Colonic mucosa (tissue), 4 donors: ENCODE measurements at regions not wholly inside any gene's neighbourhood (a gene's known extent, or its start where the extent isn't known, plus 50 kb on each side); places are given as distances from the start of the nearest gene placed in this dataset.
"Not testable (repeated sequence)": the region's sequence is repeated elsewhere in the genome, so short reads cannot be mapped to it uniquely, and the experiment has no call there.

ENCODE experiments used
- DNase-seq: peaks from one replicate; pipeline ENCODE4 v3.0.0-alpha.2; 2020
- H3K27ac ChIP-seq: fragments of 200-600 bp; one replicate; pipeline ENCODE4 v1.8.0; 2021
- H3K27me3 ChIP-seq: fragments of 200-600 bp; one replicate; pipeline ENCODE4 v1.8.0; 2021
- H3K36me3 ChIP-seq: fragments of 200-600 bp; one replicate; pipeline ENCODE4 v1.8.0; 2021
- H3K4me1 ChIP-seq: fragments of 200-600 bp; one replicate; pipeline ENCODE4 v1.8.0; 2021; ENCODE audit warnings: mild to moderate bottlenecking
- H3K4me3 ChIP-seq: fragments of 200-600 bp; one replicate; pipeline ENCODE4 v1.8.0; 2021
- H3K9ac ChIP-seq, 2 donors: one replicate each; pipeline ENCODE4 v1.7.0; 2013; ENCODE audit warnings: control low read depth in 2 of 2, low read depth in 2 of 2, low read length in 2 of 2
- H3K9me3 ChIP-seq: fragments of 200-600 bp; one replicate; pipeline ENCODE4 v1.8.0; 2021
- intact Hi-C: fragments of 100-400 bp; cut with DNase I; formaldehyde crosslinking; loops from one replicate; pipeline ENCODE4 v1.14.1; 2022
- TF ChIP-seq, protein P1 (sequence below): fragments of 200-600 bp; IDR thresholded peaks from one replicate; pipeline ENCODE4 v1.8.0; 2022; ENCODE audit warnings: antibody characterized with exemption, mild to moderate bottlenecking
- donor health status: healthy.
- donor health status: DM: no; HTN: no; CAD: no.
- donor health status: DM: no; HTN: no; CAD: no.

DNA sequence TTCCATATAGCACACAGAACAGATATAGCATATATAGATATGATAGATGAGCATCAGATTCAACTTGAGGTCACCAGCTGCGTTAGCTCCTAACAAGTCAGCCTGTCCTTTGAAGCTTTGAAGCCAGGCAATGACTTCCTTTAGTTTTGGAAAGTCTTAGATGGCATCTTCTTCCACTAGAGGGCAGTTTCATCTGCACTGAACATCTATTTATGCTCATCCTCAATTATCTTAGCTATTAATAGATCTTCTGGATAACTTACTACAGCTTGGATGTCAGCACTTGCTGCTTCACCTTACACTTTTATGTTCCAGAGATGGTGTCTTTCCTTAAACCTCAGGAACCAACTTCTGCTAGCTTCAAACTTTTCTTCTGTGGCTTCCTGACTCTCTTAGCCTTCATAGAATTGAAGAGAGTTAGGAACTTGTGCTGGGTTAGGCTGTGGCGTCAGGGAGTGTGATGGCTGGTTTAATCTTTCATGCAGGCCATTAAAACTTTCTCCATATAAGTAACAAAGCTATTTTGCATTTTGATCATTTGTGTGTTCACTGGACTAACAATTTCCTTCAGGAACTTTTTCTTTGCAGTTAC lies 1401.4 kb downstream of the EFNA5 start:
- Histone ChIP-seq H3K4me1 (no peaks in the 10 kb centered on the region), H3K4me3 (no peak overlapping the region), H3K36me3 (no peaks in the 10 kb centered on the region), H3K27me3 (no peaks in the 10 kb centered on the region), H3K9me3 (no peaks in the 10 kb centered on the region), H3K9ac (no peak overlapping the region), H3K27ac (no peak overlapping the region)
- TF ChIP-seq, protein P1, sequence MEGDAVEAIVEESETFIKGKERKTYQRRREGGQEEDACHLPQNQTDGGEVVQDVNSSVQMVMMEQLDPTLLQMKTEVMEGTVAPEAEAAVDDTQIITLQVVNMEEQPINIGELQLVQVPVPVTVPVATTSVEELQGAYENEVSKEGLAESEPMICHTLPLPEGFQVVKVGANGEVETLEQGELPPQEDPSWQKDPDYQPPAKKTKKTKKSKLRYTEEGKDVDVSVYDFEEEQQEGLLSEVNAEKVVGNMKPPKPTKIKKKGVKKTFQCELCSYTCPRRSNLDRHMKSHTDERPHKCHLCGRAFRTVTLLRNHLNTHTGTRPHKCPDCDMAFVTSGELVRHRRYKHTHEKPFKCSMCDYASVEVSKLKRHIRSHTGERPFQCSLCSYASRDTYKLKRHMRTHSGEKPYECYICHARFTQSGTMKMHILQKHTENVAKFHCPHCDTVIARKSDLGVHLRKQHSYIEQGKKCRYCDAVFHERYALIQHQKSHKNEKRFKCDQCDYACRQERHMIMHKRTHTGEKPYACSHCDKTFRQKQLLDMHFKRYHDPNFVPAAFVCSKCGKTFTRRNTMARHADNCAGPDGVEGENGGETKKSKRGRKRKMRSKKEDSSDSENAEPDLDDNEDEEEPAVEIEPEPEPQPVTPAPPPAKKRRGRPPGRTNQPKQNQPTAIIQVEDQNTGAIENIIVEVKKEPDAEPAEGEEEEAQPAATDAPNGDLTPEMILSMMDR = no peak
- no peak for DNase-seq
- intact Hi-C loops = no loop called here

DNA sequence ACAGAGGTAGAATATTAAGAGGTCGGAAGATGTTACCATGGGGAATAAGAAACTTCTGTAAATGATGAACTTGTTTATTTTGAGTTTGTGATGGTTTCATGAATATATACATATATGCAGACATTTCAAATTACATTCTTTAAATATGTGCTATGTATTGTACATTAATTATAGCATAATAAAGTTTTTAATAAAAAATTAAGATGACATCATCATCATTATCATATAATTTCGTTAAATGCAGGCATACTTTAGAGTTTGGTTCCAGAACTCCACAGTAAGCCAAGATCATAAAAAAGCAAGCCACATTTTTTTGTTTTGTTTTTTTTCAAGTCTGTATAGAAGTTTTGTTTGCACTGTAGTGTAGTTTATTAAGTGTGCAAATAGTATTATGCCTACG lies 1403.5 kb downstream of the EFNA5 start:
- no peaks in the 10 kb centered on the region for H3K9me3 ChIP-seq
- intact Hi-C loops = no loop called here
- H3K27ac ChIP-seq = no peak overlapping the region
- no peak for DNase-seq
- no peak overlapping the region for H3K9ac ChIP-seq
- no peak overlapping the region for H3K4me3 ChIP-seq
- no peaks in the 10 kb centered on the region for H3K4me1 ChIP-seq
- H3K36me3 ChIP-seq = no peaks in the 10 kb centered on the region
- TF ChIP-seq, protein P1 = no peak
- H3K27me3 ChIP-seq = no peaks in the 10 kb centered on the region

DNA sequence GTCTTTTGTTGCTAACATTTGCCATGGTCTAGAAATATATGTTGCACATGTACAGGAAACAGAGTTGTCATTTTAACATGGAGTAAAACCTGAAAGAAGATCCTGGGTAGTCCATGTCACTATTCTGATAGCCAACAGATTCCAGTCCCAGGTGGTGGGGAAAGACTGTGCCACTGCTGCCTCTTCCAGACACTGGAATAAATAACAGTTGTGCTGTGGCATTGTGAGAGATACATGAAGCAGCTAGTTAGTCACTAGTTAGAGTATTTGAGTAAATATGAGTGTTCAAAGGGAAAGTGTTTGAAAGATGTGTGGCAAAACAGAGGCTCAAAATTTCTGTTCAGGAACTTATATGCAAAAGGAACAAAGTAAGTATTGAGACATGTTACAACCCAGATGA lies 1408.3 kb downstream of the EFNA5 start:
- Histone ChIP-seq H3K4me1 (no peaks in the 10 kb centered on the region), H3K27ac (no peak overlapping the region), H3K9ac (no peak overlapping the region), H3K27me3 (no peaks in the 10 kb centered on the region), H3K9me3 (no peaks in the 10 kb centered on the region), H3K36me3 (no peaks in the 10 kb centered on the region), H3K4me3 (no peak overlapping the region)
- DNase-seq = no peak
- TF ChIP-seq, protein P1 = no peak
- intact Hi-C loops = no loop called here

DNA sequence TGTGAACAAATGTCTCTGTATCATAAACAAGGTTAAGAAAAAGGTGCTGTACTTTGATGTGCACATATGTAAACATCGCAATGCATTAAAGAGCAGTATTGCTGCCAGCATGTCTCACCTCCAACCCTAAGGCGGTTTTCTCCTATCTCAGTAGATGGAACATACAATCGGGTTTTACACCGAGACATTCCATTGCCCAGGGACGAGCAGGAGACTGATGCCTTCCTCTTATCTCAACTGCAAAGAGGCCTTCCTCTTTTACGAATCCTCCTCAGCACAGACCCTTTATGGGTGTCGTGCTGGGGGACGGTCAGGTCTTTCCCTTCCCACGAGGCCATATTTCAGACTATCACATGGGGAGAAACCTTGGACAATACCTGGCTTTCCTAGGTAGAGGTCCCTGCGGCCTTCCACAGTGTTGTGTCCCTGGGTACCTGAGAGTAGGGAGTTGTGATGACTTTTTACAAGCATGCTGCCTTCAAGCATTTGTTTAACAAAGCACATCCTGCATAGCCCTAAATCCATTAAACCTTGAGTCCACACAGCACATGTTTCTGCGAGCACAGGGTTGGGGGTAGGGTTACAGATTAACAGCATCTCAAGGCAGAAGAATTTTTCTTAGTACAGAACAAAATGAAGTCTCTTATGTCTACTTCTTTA lies 1411.2 kb downstream of the EFNA5 start:
- H3K27ac ChIP-seq, H3K36me3 ChIP-seq, intact Hi-C loops, DNase-seq, H3K4me3 ChIP-seq, H3K4me1 ChIP-seq, H3K9me3 ChIP-seq, H3K9ac ChIP-seq, H3K27me3 ChIP-seq: not testable (repeated sequence)

DNA sequence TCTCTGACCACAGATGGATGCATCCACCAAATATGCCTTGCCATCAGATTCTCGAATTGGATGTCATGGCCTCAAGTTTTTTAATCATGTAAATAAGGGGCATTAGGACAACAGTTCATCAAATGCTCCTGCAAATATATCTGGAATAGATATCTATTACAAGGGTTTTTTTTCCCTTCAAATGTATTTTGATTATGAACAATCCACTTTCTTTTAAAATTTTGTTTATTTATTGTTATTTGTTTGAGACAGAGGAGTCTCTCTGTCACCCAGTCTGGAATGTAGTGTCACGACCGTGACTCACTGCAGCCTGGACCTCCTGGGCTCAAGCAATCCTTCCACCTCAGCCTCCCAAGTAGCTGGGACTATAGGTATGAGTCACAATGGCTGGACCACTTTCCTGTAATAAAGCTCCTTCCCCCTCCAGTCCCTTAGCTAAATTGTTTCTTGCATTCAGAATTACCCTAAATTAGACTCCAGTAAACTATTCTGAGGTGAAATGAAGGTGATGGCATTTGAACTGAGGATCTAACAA lies 1412.1 kb downstream of the EFNA5 start:
- Histone ChIP-seq H3K4me1 (no peaks in the 10 kb centered on the region), H3K27ac (no peak overlapping the region), H3K4me3 (no peak overlapping the region), H3K27me3 (no peaks in the 10 kb centered on the region), H3K9ac (no peak overlapping the region), H3K36me3 (no peaks in the 10 kb centered on the region), H3K9me3 (no peaks in the 10 kb centered on the region)
- DNase-seq = no peak
- intact Hi-C loops = no loop called here
- TF ChIP-seq, protein P1 = no peak

DNA sequence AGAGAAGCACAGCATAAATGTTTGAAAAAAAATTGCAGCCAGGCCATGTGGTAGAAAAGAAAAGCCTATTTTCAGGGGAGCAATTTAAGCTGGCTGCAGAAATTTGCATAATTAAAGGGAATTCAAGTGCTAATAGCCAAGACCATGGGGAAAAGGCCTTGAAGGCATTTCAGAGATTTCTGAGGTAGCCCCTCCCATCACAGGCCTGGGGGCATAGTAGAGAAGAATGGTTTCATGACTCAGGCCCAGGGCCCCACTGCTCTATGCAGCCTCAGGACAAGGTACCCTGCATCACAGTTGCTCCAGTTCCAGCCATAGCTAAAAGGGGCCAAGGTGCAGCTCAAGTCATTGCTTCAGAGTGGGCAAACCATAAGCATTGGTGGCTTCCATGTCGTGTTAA lies 1416.0 kb downstream of the EFNA5 start:
- no peak for DNase-seq
- intact Hi-C loops = no loop called here
- H3K4me3 ChIP-seq = no peak overlapping the region
- no peaks in the 10 kb centered on the region for H3K9me3 ChIP-seq
- H3K36me3 ChIP-seq = no peaks in the 10 kb centered on the region
- TF ChIP-seq, protein P1 = no peak
- no peaks in the 10 kb centered on the region for H3K4me1 ChIP-seq
- no peak overlapping the region for H3K9ac ChIP-seq
- no peak overlapping the region for H3K27ac ChIP-seq
- H3K27me3 ChIP-seq = no peaks in the 10 kb centered on the region

DNA sequence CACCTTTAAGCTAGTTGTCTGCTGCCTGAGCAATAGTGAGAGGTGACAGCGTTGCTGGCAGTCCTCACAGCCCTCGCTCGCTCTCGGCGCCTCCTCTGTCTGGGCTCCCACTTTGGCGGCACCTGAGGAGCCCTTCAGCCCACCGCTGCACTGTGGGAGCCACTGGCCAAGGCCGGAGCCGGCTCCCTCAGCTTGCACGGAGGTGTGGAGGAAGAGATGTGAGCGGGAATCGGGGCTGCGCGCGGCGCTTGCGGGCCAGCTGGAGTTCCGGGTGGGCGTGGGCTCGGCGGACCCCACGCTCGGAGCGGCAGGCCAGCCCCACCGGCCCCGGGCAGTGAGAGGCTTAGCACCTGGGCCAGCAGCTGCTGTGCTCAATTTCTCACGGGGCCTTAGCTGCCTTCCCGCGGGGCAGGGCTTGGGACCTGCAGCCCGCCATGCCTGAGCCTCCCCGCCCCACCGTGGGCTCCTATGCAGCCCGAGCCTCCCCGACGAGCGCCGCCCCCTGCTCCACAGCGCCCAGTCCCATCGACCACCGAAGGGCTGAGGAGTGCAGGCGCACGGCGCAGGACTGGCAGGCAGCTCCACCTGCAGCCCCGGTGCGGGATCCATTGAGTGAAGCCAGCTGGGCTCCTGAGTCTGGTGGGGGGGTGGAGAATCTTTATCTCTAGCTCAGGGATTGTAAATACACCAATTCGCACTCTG lies 1424.5 kb downstream of the EFNA5 start:
- H3K4me3 ChIP-seq, DNase-seq, H3K9me3 ChIP-seq, H3K9ac ChIP-seq, H3K36me3 ChIP-seq, H3K27me3 ChIP-seq, intact Hi-C loops, H3K4me1 ChIP-seq, H3K27ac ChIP-seq: not testable (repeated sequence)
